Uterus (tissue), 3 donors: ENCODE measurements at regions not wholly inside any gene's neighbourhood (a gene's known extent, or its start where the extent isn't known, plus 50 kb on each side); places are given as distances from the start of the nearest gene placed in this dataset.
"Not testable (repeated sequence)": the region's sequence is repeated elsewhere in the genome, so short reads cannot be mapped to it uniquely, and the experiment has no call there.

Experiments
- DNase-seq, 2 donors: peaks; one replicate each; pipeline ENCODE4 v3.0.0-alpha.2; 2019 to 2020
- H3K27ac ChIP-seq, 2 donors: fragments of 200-600 bp; sonication (generic); 1 replicate in 1 of 2; 2 replicates in 1 of 2; pipeline ENCODE4 v1.5.1; 2016 to 2018
- H3K27me3 ChIP-seq, 2 donors: fragments of 200-600 bp; sonication (generic); one replicate each; pipeline ENCODE4 v1.5.1; 2018 to 2019; ENCODE audit warnings: control low read depth in 1 of 2
- H3K36me3 ChIP-seq, 2 donors: fragments of 200-600 bp; sonication (generic); one replicate each; pipeline ENCODE4 v1.5.1; 2019; ENCODE audit warnings: control low read depth in 1 of 2
- H3K4me1 ChIP-seq, 2 donors: fragments of 200-600 bp; sonication (generic); one replicate each; pipeline ENCODE4 v1.5.1; 2018 to 2019; ENCODE audit warnings: control low read depth in 1 of 2
- H3K4me3 ChIP-seq, 2 donors: fragments of 200-600 bp; sonication (generic); 1 replicate in 1 of 2; 2 replicates in 1 of 2; pipeline ENCODE4 v1.5.1; 2018 to 2019; ENCODE audit warnings: mild to moderate bottlenecking in 1 of 2
- H3K9me3 ChIP-seq, 2 donors: fragments of 200-600 bp; sonication (generic); one replicate each; pipeline ENCODE4 v1.5.1; 2019; ENCODE audit warnings: control low read depth in 1 of 2
- CTCF ChIP-seq, 4 experiments: fragments of 200-600 bp in 2 of 4; fragments of 450-650 bp in 2 of 4; sonication (generic) in 2 of 4; IDR thresholded peaks; one replicate each; pipeline ENCODE4 v1.5.1; 2016 to 2019; ENCODE audit warnings: antibody characterized with exemption in 4 of 4, mild to moderate bottlenecking in 2 of 4, moderate library complexity in 1 of 4
- POLR2A ChIP-seq, 2 donors: fragments of 450-650 bp; IDR thresholded peaks; one replicate each; pipeline ENCODE4 v1.6.1; 2016; ENCODE audit warnings: antibody characterized with exemption in 2 of 2, mild to moderate bottlenecking in 1 of 2, moderate library complexity in 1 of 2
- intact Hi-C: fragments of 100-400 bp; cut with DNase I; formaldehyde crosslinking; loops from one replicate; pipeline ENCODE4 v1.15.1; 2023; ENCODE audit warnings: low total_unique reads
- donor health status: DM: yes; HTN: yes; CAD: no.

- H3K27ac ChIP-seq: no peak overlapping the region
- no peaks in the 10 kb centered on the region for H3K4me1 ChIP-seq
- H3K9me3 ChIP-seq: no peaks in the 10 kb centered on the region
- DNase-seq: no peak
- TF ChIP-seq POLR2A (IDR thresholded peaks at IDR 0.05): no peak
- no peak for TF ChIP-seq CTCF (IDR thresholded peaks at IDR 0.05)
- no peak overlapping the region for H3K4me3 ChIP-seq
- no peaks in the 10 kb centered on the region for H3K36me3 ChIP-seq
- H3K27me3 ChIP-seq: no peaks in the 10 kb centered on the region
- intact Hi-C loops: no loop called here
These were observed 515.5 kb downstream of the AMY1C start for GRCh38 chr1:104265163-104265562.

- Histone ChIP-seq H3K36me3 (no peaks in the 10 kb centered on the region), H3K27me3 (no peaks in the 10 kb centered on the region), H3K27ac (no peak overlapping the region), H3K4me3 (no peak overlapping the region), H3K4me1 (no peaks in the 10 kb centered on the region), H3K9me3 (no peaks in the 10 kb centered on the region)
- no peak for DNase-seq
- no peak for TF ChIP-seq CTCF (IDR thresholded peaks at IDR 0.05)
- TF ChIP-seq POLR2A (IDR thresholded peaks at IDR 0.05): no peak
- intact Hi-C loops: no loop called here
These were observed 516.9 kb downstream of the AMY1C start for GRCh38 chr1:104266612-104267011.

- H3K9me3 ChIP-seq, DNase-seq, H3K27ac ChIP-seq, intact Hi-C loops, H3K27me3 ChIP-seq, H3K4me3 ChIP-seq, H3K4me1 ChIP-seq, H3K36me3 ChIP-seq: not testable (repeated sequence)
These were observed 538.6 kb downstream of the AMY1C start for GRCh38 chr1:104288322-104288721.

- H3K27ac ChIP-seq: no peak overlapping the region
- H3K4me3 ChIP-seq: no peak overlapping the region
- no peak for TF ChIP-seq POLR2A (IDR thresholded peaks at IDR 0.05)
- no peak for TF ChIP-seq CTCF (IDR thresholded peaks at IDR 0.05)
- no peaks in the 10 kb centered on the region for H3K36me3 ChIP-seq
- intact Hi-C loops: no loop called here
- no peaks in the 10 kb centered on the region for H3K27me3 ChIP-seq
- no peaks in the 10 kb centered on the region for H3K4me1 ChIP-seq
- no peaks in the 10 kb centered on the region for H3K9me3 ChIP-seq
- no peak for DNase-seq
These were observed 541.5 kb downstream of the AMY1C start for GRCh38 chr1:104291156-104291555.

- no peaks in the 10 kb centered on the region for H3K36me3 ChIP-seq
- H3K9me3 ChIP-seq: no peaks in the 10 kb centered on the region
- intact Hi-C loops: no loop called here
- no peak for TF ChIP-seq CTCF (IDR thresholded peaks at IDR 0.05)
- no peak for TF ChIP-seq POLR2A (IDR thresholded peaks at IDR 0.05)
- no peaks in the 10 kb centered on the region for H3K27me3 ChIP-seq
- no peak for DNase-seq
- no peak overlapping the region for H3K4me3 ChIP-seq
- H3K27ac ChIP-seq: no peak overlapping the region
- no peaks in the 10 kb centered on the region for H3K4me1 ChIP-seq
These were observed 544.6 kb downstream of the AMY1C start for GRCh38 chr1:104294259-104294658.

GRCh38 chr1:104295511-104295910, 545.8 kb downstream of the AMY1C start:
- Histone ChIP-seq H3K27ac (no peak overlapping the region), H3K9me3 (no peaks in the 10 kb centered on the region), H3K36me3 (no peaks in the 10 kb centered on the region), H3K27me3 (no peaks in the 10 kb centered on the region), H3K4me1 (no peaks in the 10 kb centered on the region), H3K4me3 (no peak overlapping the region)
- TF ChIP-seq POLR2A (IDR thresholded peaks at IDR 0.05) (no peak), CTCF (IDR thresholded peaks at IDR 0.05) (no peak)
- intact Hi-C loops: no loop called here
- DNase-seq: no peak
